ENCODE measurements at regions not wholly inside any gene's neighbourhood (a gene's known extent, or its start where the extent isn't known, plus 50 kb on each side); places are given as distances from the start of the nearest gene placed in this dataset.

- Histone ChIP-seq H3K79me1 (ENCODE audit: low read length) (no peaks in the 10 kb centered on the region), H3K4ac (ENCODE audit: low read depth, low read length) (no peak overlapping the region), H4K91ac (ENCODE audit: low read depth, low read length) (no peak overlapping the region), H3K14ac (ENCODE audit: low read length) (no peak overlapping the region), H3K4me1 (ENCODE audit: control insufficient read depth in 1 of 2, insufficient read depth in 2 of 2, low read length in 2 of 2) (peaks cover 0 to 1% of the 10 kb centered on the region in 2 experiments), H2AFZ (ENCODE audit: insufficient read depth, low read length, poor library complexity) (no peak overlapping the region), H2BK12ac (ENCODE audit: low read length) (no peak overlapping the region), H3K36me3 (ENCODE audit: control insufficient read depth in 1 of 2, insufficient read depth in 2 of 2, low read length in 2 of 2) (no peaks in the 10 kb centered on the region), H3K4me3 (ENCODE audit: low read depth, low read length) (no peak overlapping the region), H3K18ac (ENCODE audit: low read length) (no peak overlapping the region), H3K27ac (ENCODE audit: low read depth, low read length) (no peak overlapping the region), H2BK120ac (ENCODE audit: insufficient read depth, low read length, poor library complexity) (no peak overlapping the region), H2AK5ac (ENCODE audit: low read length) (no peak overlapping the region), H3K4me2 (ENCODE audit: low read length) (no peak overlapping the region), H3K9me3 (ENCODE audit: insufficient read depth, low read depth, low read length) (no peaks in the 10 kb centered on the region), H3K9ac (ENCODE audit: low read length) (no peak overlapping the region), H3K23ac (ENCODE audit: low read length) (no peak overlapping the region), H4K8ac (ENCODE audit: low read depth, low read length) (no peak overlapping the region), H4K12ac (ENCODE audit: low read depth, low read length) (no peak overlapping the region), H2BK5ac (ENCODE audit: low read depth, low read length, poor library complexity) (no peak overlapping the region), H3K79me2 (ENCODE audit: control insufficient read depth, insufficient read depth, low read length, poor library complexity) (no peaks in the 10 kb centered on the region), H3K27me3 (ENCODE audit: insufficient read depth, low read length) (no peaks in the 10 kb centered on the region)
- peak; percentile 30 to 66 for DNase-seq
- WGBS (ENCODE audit: extremely low coverage, insufficient coverage, insufficient read length) = no CpG with 5 or more reads among the region's 2 CpGs
These were observed 207.8 kb upstream of the NRIP1 start for GRCh38 chr21:15272591-15272990.

- Histone ChIP-seq H2AFZ (ENCODE audit: insufficient read depth, low read length, poor library complexity) (no peak overlapping the region), H3K4me1 (ENCODE audit: control insufficient read depth in 1 of 2, insufficient read depth in 2 of 2, low read length in 2 of 2) (peaks cover 0 to 1% of the 10 kb centered on the region in 2 experiments), H3K4me3 (ENCODE audit: low read depth, low read length) (no peak overlapping the region), H3K4me2 (ENCODE audit: low read length) (no peak overlapping the region), H3K14ac (ENCODE audit: low read length) (no peak overlapping the region), H3K79me2 (ENCODE audit: control insufficient read depth, insufficient read depth, low read length, poor library complexity) (no peaks in the 10 kb centered on the region), H4K8ac (ENCODE audit: low read depth, low read length) (no peak overlapping the region), H3K4ac (ENCODE audit: low read depth, low read length) (no peak overlapping the region), H3K27ac (ENCODE audit: low read depth, low read length) (no peak overlapping the region), H4K91ac (ENCODE audit: low read depth, low read length) (no peak overlapping the region), H3K9ac (ENCODE audit: low read length) (no peak overlapping the region), H3K18ac (ENCODE audit: low read length) (no peak overlapping the region), H2BK12ac (ENCODE audit: low read length) (no peak overlapping the region), H3K27me3 (ENCODE audit: insufficient read depth, low read length) (no peaks in the 10 kb centered on the region), H3K79me1 (ENCODE audit: low read length) (peaks cover under 1% of the 10 kb centered on the region), H3K36me3 (ENCODE audit: control insufficient read depth in 1 of 2, insufficient read depth in 2 of 2, low read length in 2 of 2) (no peaks in the 10 kb centered on the region), H4K12ac (ENCODE audit: low read depth, low read length) (no peak overlapping the region), H2AK5ac (ENCODE audit: low read length) (no peak overlapping the region), H2BK5ac (ENCODE audit: low read depth, low read length, poor library complexity) (no peak overlapping the region), H3K23ac (ENCODE audit: low read length) (no peak overlapping the region), H3K9me3 (ENCODE audit: insufficient read depth, low read depth, low read length) (no peaks in the 10 kb centered on the region), H2BK120ac (ENCODE audit: insufficient read depth, low read length, poor library complexity) (no peak overlapping the region)
- no peak for DNase-seq
- no CpG with 5 or more reads among the region's 2 CpGs for WGBS (ENCODE audit: extremely low coverage, insufficient coverage, insufficient read length)
These were observed 208.4 kb upstream of the NRIP1 start for GRCh38 chr21:15273244-15273643.

- Histone ChIP-seq H2BK5ac (ENCODE audit: low read depth, low read length, poor library complexity) (no peak overlapping the region), H4K91ac (ENCODE audit: low read depth, low read length) (no peak overlapping the region), H3K23ac (ENCODE audit: low read length) (no peak overlapping the region), H3K18ac (ENCODE audit: low read length) (no peak overlapping the region), H4K12ac (ENCODE audit: low read depth, low read length) (no peak overlapping the region), H3K4me1 (ENCODE audit: control insufficient read depth in 1 of 2, insufficient read depth in 2 of 2, low read length in 2 of 2) (peaks cover 0 to 4% of the 10 kb centered on the region in 2 experiments), H3K4me2 (ENCODE audit: low read length) (no peak overlapping the region), H2AFZ (ENCODE audit: insufficient read depth, low read length, poor library complexity) (no peak overlapping the region), H3K79me2 (ENCODE audit: control insufficient read depth, insufficient read depth, low read length, poor library complexity) (no peaks in the 10 kb centered on the region), H4K8ac (ENCODE audit: low read depth, low read length) (no peak overlapping the region), H2AK5ac (ENCODE audit: low read length) (no peak overlapping the region), H3K14ac (ENCODE audit: low read length) (no peak overlapping the region), H3K9ac (ENCODE audit: low read length) (no peak overlapping the region), H3K27me3 (ENCODE audit: insufficient read depth, low read length) (no peaks in the 10 kb centered on the region), H3K4me3 (ENCODE audit: low read depth, low read length) (no peak overlapping the region), H3K4ac (ENCODE audit: low read depth, low read length) (no peak overlapping the region), H2BK120ac (ENCODE audit: insufficient read depth, low read length, poor library complexity) (no peak overlapping the region), H3K79me1 (ENCODE audit: low read length) (peaks cover 1% of the 10 kb centered on the region), H3K36me3 (ENCODE audit: control insufficient read depth in 1 of 2, insufficient read depth in 2 of 2, low read length in 2 of 2) (no peaks in the 10 kb centered on the region), H3K27ac (ENCODE audit: low read depth, low read length) (peak overlapping the region; percentile 17), H3K9me3 (ENCODE audit: insufficient read depth, low read depth, low read length) (no peaks in the 10 kb centered on the region), H2BK12ac (ENCODE audit: low read length) (no peak overlapping the region)
- no CpG with 5 or more reads among the region's 5 CpGs for WGBS (ENCODE audit: extremely low coverage, insufficient coverage, insufficient read length)
- peak; percentile 84 to 98 for DNase-seq
These were observed 210.1 kb upstream of the NRIP1 start for GRCh38 chr21:15274701-15275485.

GRCh38 chr21:15275615-15276235, 210.9 kb upstream of the NRIP1 start:
- peaks cover 0 to 4% of the 10 kb centered on the region in 2 experiments for H3K4me1 ChIP-seq (ENCODE audit: control insufficient read depth in 1 of 2, insufficient read depth in 2 of 2, low read length in 2 of 2)
- H2BK120ac ChIP-seq (ENCODE audit: insufficient read depth, low read length, poor library complexity) = no peak overlapping the region
- H3K4me2 ChIP-seq (ENCODE audit: low read length) = no peak overlapping the region
- H3K4me3 ChIP-seq (ENCODE audit: low read depth, low read length) = no peak overlapping the region
- H3K18ac ChIP-seq (ENCODE audit: low read length) = no peak overlapping the region
- no peak overlapping the region for H4K8ac ChIP-seq (ENCODE audit: low read depth, low read length)
- no peak overlapping the region for H2BK12ac ChIP-seq (ENCODE audit: low read length)
- WGBS (ENCODE audit: extremely low coverage, insufficient coverage, insufficient read length) = no CpG with 5 or more reads among the region's 6 CpGs
- no peaks in the 10 kb centered on the region for H3K79me2 ChIP-seq (ENCODE audit: control insufficient read depth, insufficient read depth, low read length, poor library complexity)
- no peak overlapping the region for H3K27ac ChIP-seq (ENCODE audit: low read depth, low read length)
- no peak overlapping the region for H3K23ac ChIP-seq (ENCODE audit: low read length)
- peaks cover 1% of the 10 kb centered on the region for H3K79me1 ChIP-seq (ENCODE audit: low read length)
- no peak overlapping the region for H2AK5ac ChIP-seq (ENCODE audit: low read length)
- H4K91ac ChIP-seq (ENCODE audit: low read depth, low read length) = no peak overlapping the region
- no peaks in the 10 kb centered on the region for H3K27me3 ChIP-seq (ENCODE audit: insufficient read depth, low read length)
- no peak overlapping the region for H3K14ac ChIP-seq (ENCODE audit: low read length)
- peak in 1 of 2 donors; percentile 74 for DNase-seq
- no peak overlapping the region for H3K4ac ChIP-seq (ENCODE audit: low read depth, low read length)
- H2AFZ ChIP-seq (ENCODE audit: insufficient read depth, low read length, poor library complexity) = no peak overlapping the region
- H2BK5ac ChIP-seq (ENCODE audit: low read depth, low read length, poor library complexity) = no peak overlapping the region
- no peak overlapping the region for H3K9ac ChIP-seq (ENCODE audit: low read length)
- no peak overlapping the region for H4K12ac ChIP-seq (ENCODE audit: low read depth, low read length)
- H3K9me3 ChIP-seq (ENCODE audit: insufficient read depth, low read depth, low read length) = no peaks in the 10 kb centered on the region
- H3K36me3 ChIP-seq (ENCODE audit: control insufficient read depth in 1 of 2, insufficient read depth in 2 of 2, low read length in 2 of 2) = no peaks in the 10 kb centered on the region

All from trophoblast cell (in vitro differentiated cells and primary cell).